Testis (tissue), 2 donors: ENCODE measurements at regions not wholly inside any gene's neighbourhood (a gene's known extent, or its start where the extent isn't known, plus 50 kb on each side); places are given as distances from the start of the nearest gene placed in this dataset.

ENCODE experiments used
- DNase-seq: peaks from one replicate; pipeline ENCODE4 v3.0.0-alpha.2; 2019
- H3K27ac ChIP-seq, 2 donors: fragments of 200-600 bp; sonication (generic); one replicate each; pipeline ENCODE4 v1.5.1; 2019
- H3K27me3 ChIP-seq: fragments of 200-600 bp; sonication (generic); one replicate; pipeline ENCODE4 v1.5.1; 2019
- H3K36me3 ChIP-seq: fragments of 200-600 bp; sonication (generic); one replicate; pipeline ENCODE4 v1.5.1; 2017; ENCODE audit warnings: low read depth; ENCODE audit errors: missing control alignments
- H3K4me1 ChIP-seq: fragments of 200-600 bp; sonication (generic); one replicate; pipeline ENCODE4 v1.5.1; 2019
- H3K4me3 ChIP-seq, 2 donors: fragments of 200-600 bp; sonication (generic); one replicate each; pipeline ENCODE4 v1.5.1; 2017 to 2019
- H3K9me3 ChIP-seq: fragments of 200-600 bp; sonication (generic); one replicate; pipeline ENCODE4 v1.5.1; 2017
- POLR2A ChIP-seq: fragments of 450-650 bp; IDR thresholded peaks from one replicate; pipeline ENCODE4 v1.6.1; 2017; ENCODE audit warnings: antibody characterized with exemption, mild to moderate bottlenecking, moderate library complexity
- WGBS, 2 donors: methylation state at CpG; one replicate each; pipeline ENCODE4 v1.1.5; 2018; 5-methylcytosine and 5-hydroxymethylcytosine counted together
- intact Hi-C: fragments of 100-400 bp; cut with DNase I; formaldehyde crosslinking; loops from one replicate; pipeline ENCODE4 v1.15.1; 2023; ENCODE audit warnings: low total_unique reads
- TF ChIP-seq, protein P1 (sequence below), 3 experiments: fragments of 450-650 bp in 2 of 3; fragments of 200-600 bp in 1 of 3; sonication (generic) in 1 of 3; IDR thresholded peaks; one replicate each; pipeline ENCODE4 v1.5.1; 2016 to 2019; ENCODE audit warnings: antibody characterized with exemption in 3 of 3, mild to moderate bottlenecking in 2 of 3, moderate library complexity in 1 of 3

DNA sequence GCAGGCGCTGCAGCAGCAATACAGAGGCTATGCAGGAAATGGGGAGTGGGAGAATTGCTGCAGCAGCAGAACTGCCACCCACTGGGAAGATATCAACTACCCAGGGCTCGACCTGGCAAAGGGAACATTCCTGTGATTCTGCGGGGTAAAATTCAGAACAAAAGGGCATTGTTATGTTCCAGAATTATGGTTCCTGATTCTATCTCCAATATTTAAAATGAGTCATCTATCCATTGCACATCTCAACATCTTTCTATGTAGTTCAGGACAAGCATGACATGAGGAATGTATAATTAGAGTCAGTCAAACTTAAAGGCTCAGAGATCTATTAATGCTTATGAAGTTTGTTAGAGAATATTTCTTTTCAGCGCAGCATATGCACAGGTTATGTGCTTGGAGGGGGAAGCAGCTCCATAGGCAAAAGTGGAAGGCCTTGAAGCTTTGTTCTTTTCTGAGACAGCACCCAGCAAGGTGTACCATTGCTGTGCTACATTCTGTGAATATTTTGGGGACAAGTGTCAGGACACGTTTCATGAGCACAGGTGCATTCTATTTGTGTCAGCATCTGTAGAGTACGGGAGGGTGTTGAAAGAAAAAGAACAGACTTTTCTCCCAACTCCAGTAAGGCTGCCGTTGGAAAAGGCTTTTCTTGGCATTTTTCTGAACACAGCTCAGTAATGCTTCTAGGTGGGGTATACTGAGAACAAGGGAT is 395.6 kb upstream of the MPDZ start:
- intact Hi-C loops = no loop called here
- Histone ChIP-seq H3K27ac (no peak overlapping the region), H3K9me3 (no peaks in the 10 kb centered on the region), H3K27me3 (no peaks in the 10 kb centered on the region), H3K4me1 (no peaks in the 10 kb centered on the region), H3K36me3 (no peaks in the 10 kb centered on the region), H3K4me3 (no peak overlapping the region)
- TF ChIP-seq POLR2A = no peak
- TF ChIP-seq, protein P1, sequence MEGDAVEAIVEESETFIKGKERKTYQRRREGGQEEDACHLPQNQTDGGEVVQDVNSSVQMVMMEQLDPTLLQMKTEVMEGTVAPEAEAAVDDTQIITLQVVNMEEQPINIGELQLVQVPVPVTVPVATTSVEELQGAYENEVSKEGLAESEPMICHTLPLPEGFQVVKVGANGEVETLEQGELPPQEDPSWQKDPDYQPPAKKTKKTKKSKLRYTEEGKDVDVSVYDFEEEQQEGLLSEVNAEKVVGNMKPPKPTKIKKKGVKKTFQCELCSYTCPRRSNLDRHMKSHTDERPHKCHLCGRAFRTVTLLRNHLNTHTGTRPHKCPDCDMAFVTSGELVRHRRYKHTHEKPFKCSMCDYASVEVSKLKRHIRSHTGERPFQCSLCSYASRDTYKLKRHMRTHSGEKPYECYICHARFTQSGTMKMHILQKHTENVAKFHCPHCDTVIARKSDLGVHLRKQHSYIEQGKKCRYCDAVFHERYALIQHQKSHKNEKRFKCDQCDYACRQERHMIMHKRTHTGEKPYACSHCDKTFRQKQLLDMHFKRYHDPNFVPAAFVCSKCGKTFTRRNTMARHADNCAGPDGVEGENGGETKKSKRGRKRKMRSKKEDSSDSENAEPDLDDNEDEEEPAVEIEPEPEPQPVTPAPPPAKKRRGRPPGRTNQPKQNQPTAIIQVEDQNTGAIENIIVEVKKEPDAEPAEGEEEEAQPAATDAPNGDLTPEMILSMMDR (IDR thresholded peaks at IDR 0.05) = no peak
- DNase-seq = no peak
- 82 to 85% methylated on average over 7 of the region's 7 CpGs for WGBS, 2 donors

DNA sequence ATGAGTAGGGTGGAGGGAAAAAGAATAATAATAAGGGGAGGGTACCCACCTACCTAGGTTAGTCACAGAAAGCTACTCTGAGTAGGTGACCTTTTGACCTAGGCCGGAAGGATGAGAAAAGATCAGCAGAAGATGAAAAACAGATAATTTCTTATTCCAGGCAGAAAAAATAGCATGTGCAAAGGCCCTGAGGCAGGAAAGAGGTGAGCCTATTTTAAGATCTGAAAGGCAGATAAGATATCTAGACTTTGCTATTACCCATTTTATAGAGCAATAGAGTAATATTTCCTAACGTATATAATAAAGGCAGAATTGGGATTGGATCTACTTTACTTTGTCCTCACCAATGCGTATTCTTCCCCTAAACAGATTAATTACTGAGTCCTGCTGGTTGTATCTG is 393.9 kb upstream of the MPDZ start:
- Histone ChIP-seq H3K27me3 (no peaks in the 10 kb centered on the region), H3K27ac (no peak overlapping the region), H3K4me3 (no peak overlapping the region), H3K4me1 (no peaks in the 10 kb centered on the region), H3K9me3 (no peaks in the 10 kb centered on the region), H3K36me3 (no peaks in the 10 kb centered on the region)
- DNase-seq = no peak
- no peak for TF ChIP-seq POLR2A
- TF ChIP-seq, protein P1 (IDR thresholded peaks at IDR 0.05) = no peak
- 26 to 89% methylated on average over 3 of the region's 3 CpGs for WGBS, 2 donors
- intact Hi-C loops = no loop called here

DNA sequence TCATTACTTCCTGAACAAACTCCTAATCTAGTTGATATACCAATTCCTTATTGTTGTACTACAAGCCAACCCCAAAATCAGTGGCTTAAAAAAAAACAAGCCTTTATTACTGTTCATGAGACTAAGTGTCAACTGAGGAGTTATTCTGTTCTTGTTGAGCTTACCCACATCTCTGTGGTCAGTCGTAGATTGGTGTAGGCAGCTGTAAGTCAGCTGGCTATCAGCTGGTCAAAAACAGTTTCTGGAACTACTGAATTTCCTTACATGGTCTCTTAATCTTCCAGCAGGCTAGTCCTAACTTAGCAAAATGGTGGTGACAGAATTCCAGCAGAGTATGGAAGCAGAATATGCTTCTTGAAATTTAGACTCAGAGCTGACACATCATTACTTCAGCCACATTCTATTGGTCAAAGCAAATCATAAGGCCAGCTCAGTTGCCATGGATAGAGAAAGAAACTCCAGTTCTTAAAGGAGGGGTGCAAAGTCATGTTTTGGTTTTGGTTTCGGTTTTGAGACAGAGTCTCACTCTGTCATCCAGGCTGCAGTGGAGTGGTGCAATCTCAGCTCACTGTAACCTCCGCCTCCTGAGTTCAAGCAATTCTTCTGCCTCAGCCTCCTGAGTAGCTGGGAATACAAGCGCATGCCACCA is 386.1 kb upstream of the MPDZ start:
- DNase-seq = no peak

DNA sequence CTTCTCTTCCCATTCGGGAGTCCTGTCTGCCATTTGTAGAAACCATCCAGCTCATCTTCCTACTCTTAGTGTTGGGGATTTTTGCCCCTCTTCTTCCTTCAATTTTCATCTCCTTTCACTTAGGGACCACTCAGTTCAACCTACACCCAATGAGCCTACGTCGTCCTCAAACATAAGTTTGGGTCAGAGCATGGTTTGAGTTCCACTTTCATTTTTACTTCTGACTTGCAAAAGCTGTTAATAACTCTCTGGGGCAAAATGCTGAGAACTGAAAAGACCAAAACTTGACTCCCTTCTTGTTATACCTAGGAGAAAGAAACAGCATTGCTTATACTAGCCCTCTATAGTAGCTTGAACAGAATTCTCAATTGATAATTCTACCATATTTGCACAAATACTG is 381.5 kb upstream of the MPDZ start:
- no peak for DNase-seq
- WGBS, 2 donors = 91 to 93% methylated on average over 3 of the region's 3 CpGs
- no peak overlapping the region for H3K27ac ChIP-seq
- intact Hi-C loops = no loop called here
- H3K4me3 ChIP-seq = no peak overlapping the region
- H3K9me3 ChIP-seq = no peaks in the 10 kb centered on the region
- H3K4me1 ChIP-seq = no peaks in the 10 kb centered on the region
- no peaks in the 10 kb centered on the region for H3K36me3 ChIP-seq
- TF ChIP-seq POLR2A = no peak
- TF ChIP-seq, protein P1 (IDR thresholded peaks at IDR 0.05) = no peak
- H3K27me3 ChIP-seq = no peaks in the 10 kb centered on the region

More for the DNA sequence above, 386.1 kb upstream of the MPDZ start:
- WGBS, 2 donors = 87 to 90% methylated on average over 4 of the region's 4 CpGs
- no peaks in the 10 kb centered on the region for H3K9me3 ChIP-seq
- no peak overlapping the region for H3K27ac ChIP-seq
- TF ChIP-seq, protein P1 (IDR thresholded peaks at IDR 0.05) = no peak
- no peak for TF ChIP-seq POLR2A
- no peaks in the 10 kb centered on the region for H3K4me1 ChIP-seq
- no peak overlapping the region for H3K4me3 ChIP-seq
- no peaks in the 10 kb centered on the region for H3K27me3 ChIP-seq
- intact Hi-C loops = no loop called here
- no peaks in the 10 kb centered on the region for H3K36me3 ChIP-seq
